Adipocyte (in vitro differentiated cells): ENCODE measurements at regions not wholly inside any gene's neighbourhood (a gene's known extent, or its start where the extent isn't known, plus 50 kb on each side); places are given as distances from the start of the nearest gene placed in this dataset.

ENCODE experiments used
- DNase-seq: peaks from one replicate; pipeline ENCODE4 v3.0.0-alpha.2; 2015; ENCODE audit warnings: low read depth
- H3K27me3 ChIP-seq: replicated peaks from 2 replicates; pipeline ENCODE4 v1.7.0; 2013; ENCODE audit warnings: mild to moderate bottlenecking, low read length, moderate library complexity; ENCODE audit not compliant: control insufficient read depth, insufficient read depth
- H3K36me3 ChIP-seq: 2 replicates; pipeline ENCODE4 v1.7.0; 2013; ENCODE audit warnings: low read length, mild to moderate bottlenecking, moderate library complexity; ENCODE audit not compliant: control insufficient read depth, insufficient read depth, severe bottlenecking
- H3K4me1 ChIP-seq: 2 replicates; pipeline ENCODE4 v1.7.0; 2013; ENCODE audit warnings: mild to moderate bottlenecking, low read length, moderate library complexity; ENCODE audit not compliant: control insufficient read depth, insufficient read depth
- H3K4me3 ChIP-seq: 2 replicates; pipeline ENCODE4 v1.7.0; 2013; ENCODE audit warnings: mild to moderate bottlenecking, low read length, moderate library complexity
- H3K9ac ChIP-seq: 2 replicates; pipeline ENCODE4 v1.7.0; 2013; ENCODE audit warnings: mild to moderate bottlenecking, low read length, moderate library complexity
- H3K9me3 ChIP-seq: 2 replicates; pipeline ENCODE4 v1.7.0; 2013; ENCODE audit warnings: mild to moderate bottlenecking, low read length, moderate library complexity; ENCODE audit not compliant: control insufficient read depth

GRCh38 chr4:84441758-84442377, 57.2 kb downstream of the NKX6-1 start:
- H3K4me1 ChIP-seq: no peaks in the 10 kb centered on the region
- no peak for DNase-seq
- H3K9me3 ChIP-seq: no peaks in the 10 kb centered on the region
- H3K36me3 ChIP-seq: no peaks in the 10 kb centered on the region
- H3K27me3 ChIP-seq: peaks cover 9% of the 10 kb centered on the region
- no peak overlapping the region for H3K4me3 ChIP-seq
- no peak overlapping the region for H3K9ac ChIP-seq

GRCh38 chr4:84439996-84440395, 59.1 kb downstream of the NKX6-1 start:
- H3K27me3 ChIP-seq: peaks cover 15% of the 10 kb centered on the region
- H3K4me1 ChIP-seq: no peaks in the 10 kb centered on the region
- no peaks in the 10 kb centered on the region for H3K36me3 ChIP-seq
- no peak for DNase-seq
- no peaks in the 10 kb centered on the region for H3K9me3 ChIP-seq
- no peak overlapping the region for H3K4me3 ChIP-seq
- no peak overlapping the region for H3K9ac ChIP-seq

- Histone ChIP-seq H3K9me3 (no peaks in the 10 kb centered on the region), H3K4me3 (no peak overlapping the region), H3K36me3 (no peaks in the 10 kb centered on the region), H3K4me1 (no peaks in the 10 kb centered on the region), H3K9ac (no peak overlapping the region), H3K27me3 (peaks cover 21% of the 10 kb centered on the region)
- no peak for DNase-seq
Measured at GRCh38 chr4:84436812-84437211, 62.3 kb downstream of the NKX6-1 start.

GRCh38 chr4:84434344-84434743, 64.7 kb downstream of the NKX6-1 start:
- Histone ChIP-seq H3K36me3 (no peaks in the 10 kb centered on the region), H3K9me3 (no peaks in the 10 kb centered on the region), H3K4me3 (no peak overlapping the region), H3K9ac (no peak overlapping the region), H3K4me1 (no peaks in the 10 kb centered on the region), H3K27me3 (peaks cover 19% of the 10 kb centered on the region)
- no peak for DNase-seq

GRCh38 chr4:84433633-84434222, 65.4 kb downstream of the NKX6-1 start:
- Histone ChIP-seq H3K36me3 (no peaks in the 10 kb centered on the region), H3K27me3 (peaks cover 16% of the 10 kb centered on the region)

GRCh38 chr4:84432713-84433112, 66.4 kb downstream of the NKX6-1 start:
- no peaks in the 10 kb centered on the region for H3K4me1 ChIP-seq
- no peak for DNase-seq
- no peaks in the 10 kb centered on the region for H3K36me3 ChIP-seq
- no peak overlapping the region for H3K9ac ChIP-seq
- H3K9me3 ChIP-seq: no peaks in the 10 kb centered on the region
- peaks cover 12% of the 10 kb centered on the region for H3K27me3 ChIP-seq
- no peak overlapping the region for H3K4me3 ChIP-seq

More at GRCh38 chr4:84433633-84434222, 65.4 kb downstream of the NKX6-1 start:
- Histone ChIP-seq H3K4me3 (no peak overlapping the region), H3K4me1 (no peaks in the 10 kb centered on the region), H3K9me3 (no peaks in the 10 kb centered on the region), H3K9ac (no peak overlapping the region)
- no peak for DNase-seq

- Histone ChIP-seq H3K9ac (no peak overlapping the region), H3K9me3 (peaks cover 9% of the 10 kb centered on the region)
- no peak for DNase-seq
Measured at GRCh38 chr4:84420608-84421007, 78.5 kb downstream of the NKX6-1 start.

GRCh38 chr4:84419201-84419600, 79.9 kb downstream of the NKX6-1 start:
- DNase-seq: no peak
- H3K9ac ChIP-seq: no peak overlapping the region
- H3K4me3 ChIP-seq: no peak overlapping the region

More at GRCh38 chr4:84420608-84421007, 78.5 kb downstream of the NKX6-1 start:
- Histone ChIP-seq H3K4me1 (no peaks in the 10 kb centered on the region), H3K36me3 (no peaks in the 10 kb centered on the region), H3K4me3 (no peak overlapping the region), H3K27me3 (peaks cover 7% of the 10 kb centered on the region)

GRCh38 chr4:84417997-84418709, 80.9 kb downstream of the NKX6-1 start:
- no peaks in the 10 kb centered on the region for H3K4me1 ChIP-seq
- no peak overlapping the region for H3K4me3 ChIP-seq

More at GRCh38 chr4:84419201-84419600, 79.9 kb downstream of the NKX6-1 start:
- peaks cover 9% of the 10 kb centered on the region for H3K27me3 ChIP-seq
- no peaks in the 10 kb centered on the region for H3K4me1 ChIP-seq
- no peaks in the 10 kb centered on the region for H3K9me3 ChIP-seq
- no peaks in the 10 kb centered on the region for H3K36me3 ChIP-seq

GRCh38 chr4:84413976-84414375, 85.1 kb downstream of the NKX6-1 start:
- Histone ChIP-seq H3K36me3 (no peaks in the 10 kb centered on the region), H3K4me3 (no peak overlapping the region), H3K9me3 (no peaks in the 10 kb centered on the region), H3K27me3 (peaks cover 11% of the 10 kb centered on the region), H3K4me1 (no peaks in the 10 kb centered on the region), H3K9ac (no peak overlapping the region)
- no peak for DNase-seq

More at GRCh38 chr4:84417997-84418709, 80.9 kb downstream of the NKX6-1 start:
- H3K27me3 ChIP-seq: peaks cover 9% of the 10 kb centered on the region
- no peaks in the 10 kb centered on the region for H3K9me3 ChIP-seq
- no peak for DNase-seq
- no peaks in the 10 kb centered on the region for H3K36me3 ChIP-seq
- H3K9ac ChIP-seq: no peak overlapping the region

GRCh38 chr4:84413480-84413879, 85.6 kb downstream of the NKX6-1 start:
- DNase-seq: no peak
- Histone ChIP-seq H3K27me3 (peaks cover 8% of the 10 kb centered on the region), H3K4me1 (no peaks in the 10 kb centered on the region), H3K9ac (no peak overlapping the region), H3K36me3 (no peaks in the 10 kb centered on the region), H3K9me3 (no peaks in the 10 kb centered on the region), H3K4me3 (no peak overlapping the region)
